ENCODE measurements at regions not wholly inside any gene's neighbourhood (a gene's known extent, or its start where the extent isn't known, plus 50 kb on each side); places are given as distances from the start of the nearest gene placed in this dataset.

- DNase-seq, result no peak
- intact Hi-C loops (cut with DNase I), result no loop called here
Measured at GRCh38 chr6:29884261-29884660, 56.6 kb downstream of the HLA-G start.

- DNase-seq, result peak in 1 of 42 donors; percentile 28
- intact Hi-C loops (cut with DNase I), result no loop called here
Measured at GRCh38 chr6:29886701-29887100, 55.6 kb upstream of the HLA-A start.

- DNase-seq, result peak in 34 of 42 donors; percentile 2 to 67 (median 19)
- intact Hi-C loops (cut with DNase I), result no loop called here
Measured at GRCh38 chr6:29887330-29887818, 55.0 kb upstream of the HLA-A start.

GRCh38 chr6:29887819-29888776, 54.2 kb upstream of the HLA-A start:
- intact Hi-C loops (cut with DNase I), result no loop called here
- DNase-seq, result peak; percentile 16 to 81 (median 50)

Measured in head of caudate nucleus (tissue), 42 donors.